Cardiac muscle cell (in vitro differentiated cells and primary cell): ENCODE measurements at regions not wholly inside any gene's neighbourhood (a gene's known extent, or its start where the extent isn't known, plus 50 kb on each side); places are given as distances from the start of the nearest gene placed in this dataset.

Experiments
- DNase-seq, 2 donors: peaks; one replicate each; pipeline versions ENCODE4 v3.0.0 to v3.0.0-alpha.2; 2010 to 2017; ENCODE audit warnings: low read depth in 1 of 2, low spot score in 1 of 2
- H3K27ac ChIP-seq: fragments of 200-600 bp; sonication (generic); 2 replicates; pipeline ENCODE4 v1.5.1; 2016
- H3K27me3 ChIP-seq: fragments of 200-600 bp; sonication (generic); 2 replicates; pipeline ENCODE4 v1.6.0; 2016; ENCODE audit warnings: control low read depth
- H3K36me3 ChIP-seq: fragments of 200-600 bp; sonication (generic); 2 replicates; pipeline ENCODE4 v1.5.1; 2016; ENCODE audit warnings: control low read depth
- H3K4me1 ChIP-seq: fragments of 200-600 bp; sonication (generic); 2 replicates; pipeline ENCODE4 v1.8.1; 2017; ENCODE audit warnings: low read depth, mild to moderate bottlenecking, mixed run types
- H3K4me3 ChIP-seq: fragments of 200-600 bp; sonication (generic); 2 replicates; pipeline ENCODE4 v1.5.1; 2016; ENCODE audit warnings: mild to moderate bottlenecking
- H3K9me3 ChIP-seq: fragments of 200-600 bp; sonication (generic); 2 replicates; pipeline ENCODE4 v1.5.1; 2017; ENCODE audit warnings: low read depth, mild to moderate bottlenecking, control low read depth
- CTCF ChIP-seq: IDR thresholded peaks from 2 replicates; pipeline ENCODE4 v1.5.1; 2012; ENCODE audit warnings: low read depth, mild to moderate bottlenecking, low read length

- H3K36me3 ChIP-seq = no peaks in the 10 kb centered on the region
- no peak for DNase-seq
- no peak overlapping the region for H3K27ac ChIP-seq
- no peak for TF ChIP-seq CTCF
- H3K4me3 ChIP-seq = no peak overlapping the region
- peaks cover 19% of the 10 kb centered on the region for H3K27me3 ChIP-seq
- no peaks in the 10 kb centered on the region for H3K9me3 ChIP-seq
- no peaks in the 10 kb centered on the region for H3K4me1 ChIP-seq
These were observed 106.2 kb downstream of the SHANK2 start for GRCh38 chr11:71145988-71146824.

- H3K27me3 ChIP-seq = peaks cover 13% of the 10 kb centered on the region
- H3K9me3 ChIP-seq = no peaks in the 10 kb centered on the region
- DNase-seq = no peak
- no peaks in the 10 kb centered on the region for H3K36me3 ChIP-seq
- H3K4me3 ChIP-seq = no peak overlapping the region
- no peak overlapping the region for H3K27ac ChIP-seq
- H3K4me1 ChIP-seq = no peaks in the 10 kb centered on the region
- no peak for TF ChIP-seq CTCF
These were observed 107.0 kb downstream of the SHANK2 start for GRCh38 chr11:71145368-71145767.

- no peaks in the 10 kb centered on the region for H3K36me3 ChIP-seq
- TF ChIP-seq CTCF = no peak
- no peak for DNase-seq
- H3K4me3 ChIP-seq = no peak overlapping the region
- H3K4me1 ChIP-seq = no peaks in the 10 kb centered on the region
- H3K27ac ChIP-seq = no peak overlapping the region
- H3K9me3 ChIP-seq = no peaks in the 10 kb centered on the region
- peaks cover 13% of the 10 kb centered on the region for H3K27me3 ChIP-seq
These were observed 107.6 kb downstream of the SHANK2 start for GRCh38 chr11:71144736-71145135.

- Histone ChIP-seq H3K4me3 (no peak overlapping the region), H3K27ac (no peak overlapping the region), H3K9me3 (no peaks in the 10 kb centered on the region), H3K27me3 (peaks cover 6% of the 10 kb centered on the region), H3K4me1 (no peaks in the 10 kb centered on the region), H3K36me3 (no peaks in the 10 kb centered on the region)
- no peak for DNase-seq
- TF ChIP-seq CTCF = no peak
These were observed 108.4 kb downstream of the SHANK2 start for GRCh38 chr11:71144010-71144409.

- no peak for DNase-seq
- TF ChIP-seq CTCF = no peak
These were observed 112.0 kb downstream of the SHANK2 start for GRCh38 chr11:71140206-71140919.

More at GRCh38 chr11:71140206-71140919, 112.0 kb downstream of the SHANK2 start:
- Histone ChIP-seq H3K27ac (no peak overlapping the region), H3K4me3 (no peak overlapping the region), H3K4me1 (no peaks in the 10 kb centered on the region), H3K36me3 (no peaks in the 10 kb centered on the region), H3K9me3 (no peaks in the 10 kb centered on the region), H3K27me3 (no peaks in the 10 kb centered on the region)
